Type B pancreatic cell (in vitro differentiated cells): ENCODE measurements at regions not wholly inside any gene's neighbourhood (a gene's known extent, or its start where the extent isn't known, plus 50 kb on each side); places are given as distances from the start of the nearest gene placed in this dataset.

Experiments
- DNase-seq: peaks from one replicate; pipeline ENCODE4 v3.0.0; 2021; ENCODE audit warnings: mixed read lengths; ENCODE audit not compliant: unreplicated experiment; ENCODE audit errors: extremely low spot score
- H3K27ac Mint-ChIP-seq: 2 replicates; pipeline ENCODE4 v1.8.0; 2021; ENCODE audit warnings: mild to moderate bottlenecking, mixed read lengths
- H3K27me3 Mint-ChIP-seq: 2 replicates; pipeline ENCODE4 v1.8.0; 2021; ENCODE audit warnings: mixed read lengths
- H3K36me3 Mint-ChIP-seq: 2 replicates; pipeline ENCODE4 v1.8.0; 2021; ENCODE audit warnings: mixed read lengths
- H3K4me1 Mint-ChIP-seq: one replicate; pipeline ENCODE4 v1.8.0; 2021; ENCODE audit warnings: mixed read lengths; ENCODE audit not compliant: unreplicated experiment
- H3K4me3 Mint-ChIP-seq: 2 replicates; pipeline ENCODE4 v1.8.0; 2021; ENCODE audit warnings: mild to moderate bottlenecking, mixed read lengths
- H3K9me3 Mint-ChIP-seq: 2 replicates; pipeline ENCODE4 v1.8.0; 2021; ENCODE audit warnings: mixed read lengths
- TF ChIP-seq, protein P1 (sequence below): fragments of 200-600 bp; sonication (generic); conservative IDR thresholded peaks from 2 replicates; pipeline ENCODE4 v1.5.0; 2021; ENCODE audit warnings: antibody characterized with exemption, mild to moderate bottlenecking

DNA sequence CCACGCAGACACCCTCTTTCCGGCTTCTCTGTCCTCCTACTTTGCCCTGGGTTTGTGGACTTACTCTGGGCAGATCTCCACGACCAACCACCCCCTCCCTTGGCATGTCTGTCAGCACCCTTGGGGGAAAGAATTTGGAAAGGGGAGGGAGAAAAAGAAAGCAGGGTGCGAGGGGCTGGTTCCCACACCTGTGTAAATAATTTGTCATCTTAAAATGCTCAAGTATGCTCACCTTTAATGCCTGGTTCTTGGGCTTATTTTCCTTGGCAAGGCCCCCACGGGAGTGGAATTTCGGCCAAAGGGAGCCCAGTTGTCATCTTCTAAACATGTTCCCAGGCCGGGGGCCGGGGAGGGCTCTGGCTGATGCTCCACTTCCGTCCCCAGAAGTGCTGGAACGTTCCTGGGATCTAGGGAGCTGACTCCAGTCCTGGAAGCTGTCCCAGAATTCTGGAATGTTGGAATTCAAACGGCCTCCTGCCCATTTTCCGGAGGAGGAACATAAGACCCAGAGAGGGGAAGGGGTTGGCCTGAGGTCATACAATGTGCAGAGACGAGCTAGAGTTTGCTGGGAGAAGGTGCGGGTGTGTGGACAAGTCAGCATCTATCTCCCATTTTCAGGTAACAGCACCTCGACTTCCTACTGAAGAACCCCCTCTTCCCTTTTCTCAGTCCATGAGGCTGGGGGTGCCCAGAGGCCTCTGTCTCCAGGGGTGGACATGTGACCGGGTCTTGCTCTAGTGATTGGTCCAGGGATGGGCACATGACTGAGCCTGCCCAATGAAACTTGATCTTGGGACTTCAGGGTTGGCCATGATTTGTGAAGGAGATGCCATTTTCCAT, 122.3 kb downstream of the CEBPB start:
- no peak overlapping the region for H3K27ac Mint-ChIP-seq
- no peaks in the 10 kb centered on the region for H3K36me3 Mint-ChIP-seq
- no peak for DNase-seq
- H3K4me1 Mint-ChIP-seq, result peaks cover 5% of the 10 kb centered on the region
- TF ChIP-seq, protein P1, sequence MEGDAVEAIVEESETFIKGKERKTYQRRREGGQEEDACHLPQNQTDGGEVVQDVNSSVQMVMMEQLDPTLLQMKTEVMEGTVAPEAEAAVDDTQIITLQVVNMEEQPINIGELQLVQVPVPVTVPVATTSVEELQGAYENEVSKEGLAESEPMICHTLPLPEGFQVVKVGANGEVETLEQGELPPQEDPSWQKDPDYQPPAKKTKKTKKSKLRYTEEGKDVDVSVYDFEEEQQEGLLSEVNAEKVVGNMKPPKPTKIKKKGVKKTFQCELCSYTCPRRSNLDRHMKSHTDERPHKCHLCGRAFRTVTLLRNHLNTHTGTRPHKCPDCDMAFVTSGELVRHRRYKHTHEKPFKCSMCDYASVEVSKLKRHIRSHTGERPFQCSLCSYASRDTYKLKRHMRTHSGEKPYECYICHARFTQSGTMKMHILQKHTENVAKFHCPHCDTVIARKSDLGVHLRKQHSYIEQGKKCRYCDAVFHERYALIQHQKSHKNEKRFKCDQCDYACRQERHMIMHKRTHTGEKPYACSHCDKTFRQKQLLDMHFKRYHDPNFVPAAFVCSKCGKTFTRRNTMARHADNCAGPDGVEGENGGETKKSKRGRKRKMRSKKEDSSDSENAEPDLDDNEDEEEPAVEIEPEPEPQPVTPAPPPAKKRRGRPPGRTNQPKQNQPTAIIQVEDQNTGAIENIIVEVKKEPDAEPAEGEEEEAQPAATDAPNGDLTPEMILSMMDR, result no peak
- H3K9me3 Mint-ChIP-seq, result no peaks in the 10 kb centered on the region
- H3K4me3 Mint-ChIP-seq, result no peak overlapping the region
- H3K27me3 Mint-ChIP-seq, result peaks cover 5% of the 10 kb centered on the region

DNA sequence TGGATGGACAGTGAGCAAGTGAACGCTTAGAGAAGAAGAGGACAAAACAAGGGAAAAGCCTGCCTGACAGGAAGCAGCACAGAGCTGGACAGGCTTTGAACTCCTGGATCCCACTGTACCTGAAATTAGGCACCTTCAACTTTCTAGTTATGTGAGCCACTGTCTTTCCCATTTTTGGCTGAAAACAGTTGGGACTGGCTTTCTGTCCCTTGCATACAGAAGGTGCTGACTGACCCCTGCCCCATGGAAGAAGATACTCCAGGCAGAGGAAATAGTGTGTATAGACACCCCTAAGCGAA, 122.8 kb downstream of the CEBPB start:
- TF ChIP-seq, protein P1, result no peak
- H3K36me3 Mint-ChIP-seq, result no peaks in the 10 kb centered on the region
- no peak for DNase-seq
- no peak overlapping the region for H3K27ac Mint-ChIP-seq
- H3K27me3 Mint-ChIP-seq, result peaks cover 8% of the 10 kb centered on the region
- H3K9me3 Mint-ChIP-seq, result no peaks in the 10 kb centered on the region
- peaks cover 5% of the 10 kb centered on the region for H3K4me1 Mint-ChIP-seq
- H3K4me3 Mint-ChIP-seq, result no peak overlapping the region

- no peak overlapping the region for H3K27ac Mint-ChIP-seq
- H3K27me3 Mint-ChIP-seq, result peaks cover 8% of the 10 kb centered on the region
- no peaks in the 10 kb centered on the region for H3K9me3 Mint-ChIP-seq
- H3K36me3 Mint-ChIP-seq, result no peaks in the 10 kb centered on the region
- H3K4me3 Mint-ChIP-seq, result no peak overlapping the region
- peaks cover 5% of the 10 kb centered on the region for H3K4me1 Mint-ChIP-seq
- no peak for DNase-seq
- TF ChIP-seq, protein P1, result no peak
These were observed 123.4 kb downstream of the CEBPB start for GRCh38 chr20:50313827-50314677.

GRCh38 chr20:50314678-50315335, 124.2 kb downstream of the CEBPB start:
- Mint-ChIP-seq H3K9me3 (no peaks in the 10 kb centered on the region), H3K4me1 (no peaks in the 10 kb centered on the region), H3K36me3 (no peaks in the 10 kb centered on the region), H3K27me3 (peaks cover 8% of the 10 kb centered on the region), H3K4me3 (no peak overlapping the region), H3K27ac (no peak overlapping the region)
- DNase-seq, result no peak
- TF ChIP-seq, protein P1, result no peak

GRCh38 chr20:50315586-50316551, 125.2 kb downstream of the CEBPB start:
- Mint-ChIP-seq H3K36me3 (no peaks in the 10 kb centered on the region), H3K27ac (no peak overlapping the region), H3K4me1 (peaks cover 5% of the 10 kb centered on the region), H3K9me3 (no peaks in the 10 kb centered on the region), H3K27me3 (peaks cover 8% of the 10 kb centered on the region), H3K4me3 (no peak overlapping the region)
- DNase-seq, result no peak
- TF ChIP-seq, protein P1, result no peak
